Common myeloid progenitor, CD34-positive (primary cell): ENCODE measurements at regions not wholly inside any gene's neighbourhood (a gene's known extent, or its start where the extent isn't known, plus 50 kb on each side); places are given as distances from the start of the nearest gene placed in this dataset.

Source experiments
- CTCF ChIA-PET: fragments of 350-600 bp; sonication (Branson Sonifier 250); formaldehyde crosslinking; loops from one replicate; lab custom pipeline; 2021; ENCODE audit warnings: antibody characterized with exemption; lab: Charles Lee
- POLR2A ChIA-PET: fragments of 350-600 bp; sonication (Branson Sonifier 250); formaldehyde crosslinking; loops from one replicate; lab custom pipeline; 2021; ENCODE audit warnings: antibody characterized with exemption; lab: Charles Lee
- DNase-seq, 3 donors: peaks; one replicate each; pipeline versions ENCODE4 v3.0.0 to v3.0.0-alpha.2; 2013
- H3K27ac ChIP-seq, 2 experiments: 1 replicate in 1 of 2; 2 replicates in 1 of 2; pipeline ENCODE4 v1.7.0; 2013; ENCODE audit warnings: inconsistent platforms in 2 of 2, low read length in 2 of 2, mild to moderate bottlenecking in 2 of 2, low read depth in 1 of 2, moderate library complexity in 1 of 2; ENCODE audit not compliant: severe bottlenecking in 2 of 2, insufficient read depth in 1 of 2, poor library complexity in 1 of 2
- H3K27me3 ChIP-seq, 5 experiments: replicated peaks in 2 of 5; 1 replicate in 3 of 5; 2 replicates in 2 of 5; pipeline versions ENCODE4 v1.6.1 to v1.7.0; 2013; ENCODE audit warnings: low read length in 4 of 5, mild to moderate bottlenecking in 2 of 5, moderate library complexity in 2 of 5, inconsistent platforms in 1 of 5; ENCODE audit not compliant: insufficient read depth in 5 of 5, control insufficient read depth in 4 of 5
- H3K36me3 ChIP-seq, 4 experiments: 1 replicate in 2 of 4; 2 replicates in 2 of 4; pipeline versions ENCODE4 v1.6.1 to v1.7.0; 2013; ENCODE audit warnings: low read length in 3 of 4, control low read depth in 1 of 4, mild to moderate bottlenecking in 1 of 4; ENCODE audit not compliant: control insufficient read depth in 4 of 4, insufficient read depth in 4 of 4
- H3K4me1 ChIP-seq, 4 experiments: 1 replicate in 3 of 4; 2 replicates in 1 of 4; pipeline versions ENCODE4 v1.6.1 to v1.7.1; 2013; ENCODE audit warnings: low read length in 3 of 4, mild to moderate bottlenecking in 3 of 4, control low read depth in 1 of 4, inconsistent platforms in 1 of 4, moderate library complexity in 1 of 4; ENCODE audit not compliant: control insufficient read depth in 4 of 4, insufficient read depth in 4 of 4; ENCODE audit errors: control extremely low read depth in 1 of 4
- H3K4me3 ChIP-seq, 7 experiments: 1 replicate in 4 of 7; 2 replicates in 3 of 7; pipeline versions ENCODE4 v1.5.1 to v1.7.0; 2013; ENCODE audit warnings: mild to moderate bottlenecking in 7 of 7, low read length in 6 of 7, moderate library complexity in 6 of 7, inconsistent platforms in 2 of 7, low read depth in 2 of 7, control low read depth in 1 of 7; ENCODE audit not compliant: insufficient read depth in 4 of 7, control insufficient read depth in 1 of 7; ENCODE audit errors: extremely low read depth in 1 of 7
- H3K9me3 ChIP-seq, 5 experiments: 1 replicate in 4 of 5; 2 replicates in 1 of 5; pipeline versions ENCODE4 v1.6.1 to v1.7.1; 2013; ENCODE audit warnings: low read length in 4 of 5, mild to moderate bottlenecking in 2 of 5, inconsistent platforms in 1 of 5, low read depth in 1 of 5, moderate library complexity in 1 of 5; ENCODE audit not compliant: control insufficient read depth in 4 of 5, insufficient read depth in 2 of 5; ENCODE audit errors: control extremely low read depth in 1 of 5
- WGBS: methylation state at CpG from one replicate; pipeline ENCODE4 v1.1.5; 2013; ENCODE audit not compliant: insufficient coverage; 5-methylcytosine and 5-hydroxymethylcytosine counted together

- ChIA-PET CTCF (no interaction called here), POLR2A (no interaction called here)
- no peaks in the 10 kb centered on the region for H3K9me3 ChIP-seq
- WGBS = no CpG with 5 or more reads among the region's 2 CpGs
- no peaks in the 10 kb centered on the region for H3K36me3 ChIP-seq
- H3K27ac ChIP-seq = no peak overlapping the region
- DNase-seq = no peak
- H3K4me1 ChIP-seq = no peaks in the 10 kb centered on the region
- H3K4me3 ChIP-seq = no peak overlapping the region
- peaks cover 0 to 3% (median 0%) of the 10 kb centered on the region in 5 experiments for H3K27me3 ChIP-seq
Observed at GRCh38 chr3:25964141-25964540, 174.3 kb downstream of the OXSM start.

GRCh38 chr3:25967385-25967784 is 177.5 kb downstream of the OXSM start:
- Histone ChIP-seq H3K27me3 (no peaks in the 10 kb centered on the region), H3K9me3 (no peaks in the 10 kb centered on the region), H3K4me3 (no peak overlapping the region), H3K36me3 (no peaks in the 10 kb centered on the region), H3K27ac (no peak overlapping the region), H3K4me1 (no peaks in the 10 kb centered on the region)
- ChIA-PET POLR2A (no interaction called here), CTCF (no interaction called here)
- WGBS = 100% methylated on average over 3 of the region's 5 CpGs
- DNase-seq = no peak

- Histone ChIP-seq H3K4me3 (no peak overlapping the region), H3K4me1 (no peaks in the 10 kb centered on the region), H3K27me3 (no peaks in the 10 kb centered on the region), H3K36me3 (no peaks in the 10 kb centered on the region), H3K27ac (no peak overlapping the region), H3K9me3 (no peaks in the 10 kb centered on the region)
- ChIA-PET POLR2A (no interaction called here), CTCF (no interaction called here)
- 86% methylated on average over 1 of the region's 2 CpGs for WGBS
- no peak for DNase-seq
Observed at GRCh38 chr3:25971736-25972135, 181.8 kb downstream of the OXSM start.

GRCh38 chr3:25973122-25973521 is 183.2 kb downstream of the OXSM start:
- Histone ChIP-seq H3K4me3 (no peak overlapping the region), H3K4me1 (no peaks in the 10 kb centered on the region), H3K36me3 (no peaks in the 10 kb centered on the region), H3K9me3 (no peaks in the 10 kb centered on the region), H3K27me3 (no peaks in the 10 kb centered on the region), H3K27ac (no peak overlapping the region)
- no CpG with 5 or more reads among the region's 1 CpG for WGBS
- POLR2A ChIA-PET = no interaction called here
- CTCF ChIA-PET = interaction anchor here (0.6 kb wide), 1 partner anchor 480 kb away, joined by 4 read pairs; no protein-coding TSS in a partner anchor
- DNase-seq = no peak

- no CpG with 5 or more reads among the region's 1 CpG for WGBS
- Histone ChIP-seq H3K27ac (no peak overlapping the region), H3K9me3 (peaks cover 0 to 1% (median 0%) of the 10 kb centered on the region in 5 experiments), H3K36me3 (no peaks in the 10 kb centered on the region), H3K4me3 (no peak overlapping the region), H3K27me3 (no peaks in the 10 kb centered on the region), H3K4me1 (no peaks in the 10 kb centered on the region)
- no peak for DNase-seq
- ChIA-PET POLR2A (interaction anchor here (0.8 kb wide), 1 partner anchor 700 kb away, joined by 3 read pairs; no protein-coding TSS in a partner anchor), CTCF (no interaction called here)
Observed at GRCh38 chr3:25982756-25983155, 192.9 kb downstream of the OXSM start.

GRCh38 chr3:25985621-25986020 is 195.7 kb downstream of the OXSM start:
- Histone ChIP-seq H3K36me3 (no peaks in the 10 kb centered on the region), H3K4me3 (no peak overlapping the region), H3K4me1 (no peaks in the 10 kb centered on the region), H3K27ac (no peak overlapping the region), H3K9me3 (peaks cover 0 to 2% (median 0%) of the 10 kb centered on the region in 5 experiments), H3K27me3 (no peaks in the 10 kb centered on the region)
- WGBS = 100% methylated on average over 1 of the region's 1 CpG
- no peak for DNase-seq
- POLR2A ChIA-PET = no interaction called here
- CTCF ChIA-PET = no interaction called here

- CTCF ChIA-PET = no interaction called here
- WGBS = no CpG with 5 or more reads among the region's 3 CpGs
- Histone ChIP-seq H3K36me3 (no peaks in the 10 kb centered on the region), H3K27me3 (no peaks in the 10 kb centered on the region), H3K4me3 (no peak overlapping the region), H3K9me3 (peaks cover 2 to 16% (median 3%) of the 10 kb centered on the region in 5 experiments), H3K4me1 (no peaks in the 10 kb centered on the region), H3K27ac (no peak overlapping the region)
- POLR2A ChIA-PET = no interaction called here
- DNase-seq = no peak
Observed at GRCh38 chr3:25992606-25993005, 202.7 kb downstream of the OXSM start.
